ENCODE measurements at regions not wholly inside any gene's neighbourhood (a gene's known extent, or its start where the extent isn't known, plus 50 kb on each side); places are given as distances from the start of the nearest gene placed in this dataset.
"Not testable (repeated sequence)": the region's sequence is repeated elsewhere in the genome, so short reads cannot be mapped to it uniquely, and the experiment has no call there.

GRCh38 chr20:19113343-19113930, 99.0 kb upstream of the SLC24A3 start:
- no peak for DNase-seq (ENCODE audit: low read depth in 2 of 2)

GRCh38 chr20:19114410-19114809, 98.0 kb upstream of the SLC24A3 start:
- no peak for DNase-seq (ENCODE audit: low read depth in 2 of 2)

- DNase-seq (ENCODE audit: low read depth in 2 of 2): no peak
Measured at GRCh38 chr20:19115581-19115980, 96.9 kb upstream of the SLC24A3 start.

- DNase-seq (ENCODE audit: low read depth in 2 of 2): no peak
Measured at GRCh38 chr20:19120011-19120410, 92.4 kb upstream of the SLC24A3 start.

GRCh38 chr20:19120569-19120968, 91.9 kb upstream of the SLC24A3 start:
- DNase-seq (ENCODE audit: low read depth in 2 of 2): no peak

- no peak for DNase-seq (ENCODE audit: low read depth in 2 of 2)
Measured at GRCh38 chr20:19121463-19121862, 91.0 kb upstream of the SLC24A3 start.

GRCh38 chr20:19121916-19122315, 90.5 kb upstream of the SLC24A3 start:
- DNase-seq (ENCODE audit: low read depth in 2 of 2): no peak

- no peak for DNase-seq (ENCODE audit: low read depth in 2 of 2)
Measured at GRCh38 chr20:19122395-19122794, 90.0 kb upstream of the SLC24A3 start.

- DNase-seq (ENCODE audit: low read depth in 2 of 2): no peak
Measured at GRCh38 chr20:19125508-19125907, 86.9 kb upstream of the SLC24A3 start.

- DNase-seq (ENCODE audit: low read depth in 2 of 2): no peak
Measured at GRCh38 chr20:19129306-19129705, 83.1 kb upstream of the SLC24A3 start.

GRCh38 chr20:19129976-19130612, 82.3 kb upstream of the SLC24A3 start:
- no peak for DNase-seq (ENCODE audit: low read depth in 2 of 2)

GRCh38 chr20:19130613-19130984, 81.8 kb upstream of the SLC24A3 start:
- no peak for DNase-seq (ENCODE audit: low read depth in 2 of 2)

- no peak for DNase-seq (ENCODE audit: low read depth in 2 of 2)
Measured at GRCh38 chr20:19137641-19138040, 74.8 kb upstream of the SLC24A3 start.

GRCh38 chr20:19138758-19139157, 73.7 kb upstream of the SLC24A3 start:
- no peak for DNase-seq (ENCODE audit: low read depth in 2 of 2)

GRCh38 chr20:19139584-19139983, 72.9 kb upstream of the SLC24A3 start:
- not testable (repeated sequence) for DNase-seq (ENCODE audit: low read depth in 2 of 2)

GRCh38 chr20:19141998-19142397, 70.4 kb upstream of the SLC24A3 start:
- no peak for DNase-seq (ENCODE audit: low read depth in 2 of 2)

GRCh38 chr20:19143890-19144289, 68.6 kb upstream of the SLC24A3 start:
- DNase-seq (ENCODE audit: low read depth in 2 of 2): no peak

- no peak for DNase-seq (ENCODE audit: low read depth in 2 of 2)
Measured at GRCh38 chr20:19161336-19161735, 51.1 kb upstream of the SLC24A3 start.

Data from lung microvascular endothelial cell (primary cell).